H9 (cell line): ENCODE measurements at regions not wholly inside any gene's neighbourhood (a gene's known extent, or its start where the extent isn't known, plus 50 kb on each side); places are given as distances from the start of the nearest gene placed in this dataset.

Experiments
- DNase-seq: peaks from one replicate; pipeline ENCODE4 v3.0.0-alpha.2; 2017
- H2AFZ ChIP-seq: one replicate; pipeline ENCODE4 v1.6.1; 2013; ENCODE audit warnings: mild to moderate bottlenecking, low read length, control low read depth, moderate library complexity
- H2AK5ac ChIP-seq: 2 replicates; pipeline ENCODE4 v1.6.1; 2013; ENCODE audit warnings: low read length, control low read depth, mixed read lengths; ENCODE audit not compliant: insufficient read length
- H2BK120ac ChIP-seq: one replicate; pipeline ENCODE4 v1.6.1; 2013; ENCODE audit warnings: low read depth, mild to moderate bottlenecking, low read length, control low read depth, inconsistent platforms; ENCODE audit not compliant: poor library complexity, severe bottlenecking
- H2BK12ac ChIP-seq: 2 replicates; pipeline ENCODE4 v1.6.1; 2013; ENCODE audit warnings: low read length, control low read depth, mixed read lengths, low read depth; ENCODE audit not compliant: insufficient read length
- H2BK15ac ChIP-seq: 2 replicates; pipeline ENCODE4 v1.6.1; 2013; ENCODE audit warnings: low read depth, low read length, control low read depth
- H2BK20ac ChIP-seq: one replicate; pipeline ENCODE4 v1.6.1; 2013; ENCODE audit warnings: low read depth, mild to moderate bottlenecking, low read length, control low read depth, inconsistent platforms; ENCODE audit not compliant: poor library complexity, severe bottlenecking
- H2BK5ac ChIP-seq: 2 replicates; pipeline ENCODE4 v1.6.1; 2013; ENCODE audit warnings: low read length, control low read depth, mixed read lengths; ENCODE audit not compliant: insufficient read length
- H3K14ac ChIP-seq: 2 replicates; pipeline ENCODE4 v1.6.1; 2013; ENCODE audit warnings: low read length, control low read depth; ENCODE audit not compliant: insufficient read depth
- H3K18ac ChIP-seq: 2 replicates; pipeline ENCODE4 v1.6.1; 2013; ENCODE audit warnings: low read depth, mild to moderate bottlenecking, mixed read lengths, low read length, control low read depth; ENCODE audit not compliant: insufficient read length
- H3K23ac ChIP-seq: 2 replicates; pipeline ENCODE4 v1.6.1; 2013; ENCODE audit warnings: low read length, control low read depth, mixed read lengths, low read depth; ENCODE audit not compliant: insufficient read length
- H3K23me2 ChIP-seq: 2 replicates; pipeline ENCODE4 v1.6.1; 2013; ENCODE audit warnings: low read depth, mild to moderate bottlenecking, mixed read lengths, low read length, control low read depth; ENCODE audit not compliant: insufficient read length, poor library complexity, severe bottlenecking
- H3K27ac ChIP-seq: 2 replicates; pipeline ENCODE4 v1.5.1; 2013; ENCODE audit warnings: low read length, control low read depth, mixed read lengths, low read depth; ENCODE audit not compliant: insufficient read length
- H3K27me3 ChIP-seq: 2 replicates; pipeline ENCODE4 v1.6.1; 2013; ENCODE audit warnings: low read length, control low read depth, inconsistent platforms; ENCODE audit not compliant: insufficient read depth
- H3K4ac ChIP-seq: 2 replicates; pipeline ENCODE4 v1.6.1; 2013; ENCODE audit warnings: low read depth, mild to moderate bottlenecking, control low read depth, inconsistent platforms, low read length, moderate library complexity
- H3K4me1 ChIP-seq: 2 replicates; pipeline ENCODE4 v1.6.1; 2013; ENCODE audit warnings: low read length, control low read depth, inconsistent platforms; ENCODE audit not compliant: insufficient read depth
- H3K4me2 ChIP-seq: 2 replicates; pipeline ENCODE4 v1.6.1; 2013; ENCODE audit warnings: low read length, control low read depth, mixed read lengths; ENCODE audit not compliant: insufficient read length, insufficient read depth
- H3K56ac ChIP-seq: 2 replicates; pipeline ENCODE4 v1.6.1; 2013; ENCODE audit warnings: low read depth, mild to moderate bottlenecking, mixed read lengths, low read length, control low read depth; ENCODE audit not compliant: insufficient read length
- H3K79me1 ChIP-seq: 2 replicates; pipeline ENCODE4 v1.6.1; 2013; ENCODE audit warnings: low read depth, mild to moderate bottlenecking, moderate library complexity, low read length, control low read depth, inconsistent platforms; ENCODE audit not compliant: insufficient read depth, poor library complexity, severe bottlenecking
- H3K79me2 ChIP-seq: 2 replicates; pipeline ENCODE4 v1.6.1; 2013; ENCODE audit warnings: low read length, control low read depth, inconsistent platforms; ENCODE audit not compliant: insufficient read depth
- H3K9ac ChIP-seq: 2 replicates; pipeline ENCODE4 v1.6.1; 2013; ENCODE audit warnings: low read length, control low read depth, mixed read lengths; ENCODE audit not compliant: insufficient read length; ENCODE audit errors: extremely low read depth
- H3K9me3 ChIP-seq: one replicate; pipeline ENCODE4 v1.6.1; 2013; ENCODE audit warnings: low read depth, low read length, inconsistent platforms; ENCODE audit not compliant: control insufficient read depth
- H3T11ph ChIP-seq: one replicate; pipeline ENCODE4 v1.6.1; 2013; ENCODE audit warnings: mild to moderate bottlenecking, low read length, control low read depth, inconsistent platforms
- H4K20me1 ChIP-seq: one replicate; pipeline ENCODE4 v1.6.1; 2013; ENCODE audit not compliant: control insufficient read depth, insufficient read length, insufficient read depth
- H4K5ac ChIP-seq: 2 replicates; pipeline ENCODE4 v1.6.1; 2013; ENCODE audit warnings: low read depth, mild to moderate bottlenecking, mixed read lengths, low read length, control low read depth; ENCODE audit not compliant: insufficient read length
- H4K8ac ChIP-seq: replicated peaks from 2 replicates; pipeline ENCODE4 v1.6.1; 2013; ENCODE audit warnings: low read length, control low read depth, mixed read lengths, low read depth; ENCODE audit not compliant: insufficient read length
- H4K91ac ChIP-seq: 2 replicates; pipeline ENCODE4 v1.6.1; 2013; ENCODE audit warnings: low read depth, mild to moderate bottlenecking, moderate library complexity, mixed read lengths, low read length, control low read depth; ENCODE audit not compliant: insufficient read length
- H3K27ac Mint-ChIP-seq, 3 experiments: 2 replicates in 2 of 3; 3 replicates in 1 of 3; pipeline ENCODE4 v1.8.0; 2020 to 2021; ENCODE audit warnings: mixed read lengths in 3 of 3, mild to moderate bottlenecking in 1 of 3, moderate library complexity in 1 of 3
- H3K27me3 Mint-ChIP-seq: 2 replicates; pipeline ENCODE4 v1.8.0; 2021; ENCODE audit warnings: low read depth, mild to moderate bottlenecking, moderate library complexity, mixed read lengths
- H3K36me3 Mint-ChIP-seq, 3 experiments: 2 replicates in 2 of 3; 3 replicates in 1 of 3; pipeline ENCODE4 v1.8.0; 2020 to 2021; ENCODE audit warnings: low read depth in 3 of 3, mixed read lengths in 3 of 3; ENCODE audit not compliant: insufficient read depth in 1 of 3
- H3K4me1 Mint-ChIP-seq, 2 experiments: 2 replicates each; pipeline ENCODE4 v1.8.0; 2020; ENCODE audit warnings: mixed read lengths in 2 of 2
- H3K4me3 Mint-ChIP-seq, 2 experiments: 2 replicates in 1 of 2; 3 replicates in 1 of 2; pipeline ENCODE4 v1.8.0; 2020 to 2021; ENCODE audit warnings: mild to moderate bottlenecking in 2 of 2, mixed read lengths in 2 of 2, moderate library complexity in 1 of 2
- H3K9me3 Mint-ChIP-seq, 2 experiments: 2 replicates in 1 of 2; 3 replicates in 1 of 2; pipeline ENCODE4 v1.8.0; 2020; ENCODE audit warnings: mild to moderate bottlenecking in 2 of 2, mixed read lengths in 2 of 2, moderate library complexity in 1 of 2
- WGBS: extraction: QIAGEN DNeasy Blood & Tissue Kit; methylation state at CpG from one replicate; pipeline ENCODE4 v1.1.7; 2013; ENCODE audit warnings: missing lambda C conversion rate, low lambda C conversion rate, mixed read lengths; ENCODE audit not compliant: insufficient read length; ENCODE audit errors: extremely low coverage; 5-methylcytosine and 5-hydroxymethylcytosine counted together
- TF ChIP-seq, protein P1 (sequence below): fragments of 200-600 bp; sonication (generic); conservative IDR thresholded peaks from 3 replicates; pipeline ENCODE4 v1.8.0; 2021; ENCODE audit warnings: antibody characterized with exemption, mild to moderate bottlenecking

GRCh38 chr2:53209679-53210458, 557.7 kb upstream of the CHAC2 start:
- Mint-ChIP-seq H3K27ac (no peak overlapping the region), H3K4me1 (no peaks in the 10 kb centered on the region), H3K9me3 (peaks cover 9 to 10% of the 10 kb centered on the region in 2 experiments), H3K4me3 (no peak overlapping the region), H3K36me3 (peaks cover 3 to 8% (median 6%) of the 10 kb centered on the region in 3 experiments; a peak in 4 of 7 replicates), H3K27me3 (no peaks in the 10 kb centered on the region)
- H4K8ac ChIP-seq = no peak overlapping the region
- no peak overlapping the region for H3K56ac ChIP-seq
- no peak overlapping the region for H3K23ac ChIP-seq
- H3K79me2 ChIP-seq = no peaks in the 10 kb centered on the region
- no peak overlapping the region for H2BK15ac ChIP-seq
- H3K79me1 ChIP-seq = no peaks in the 10 kb centered on the region
- no peaks in the 10 kb centered on the region for H4K20me1 ChIP-seq
- H3K27ac ChIP-seq = no peak overlapping the region
- no peak overlapping the region for H2BK120ac ChIP-seq
- no peak overlapping the region for H2AK5ac ChIP-seq
- H2BK20ac ChIP-seq = no peak overlapping the region
- WGBS = no CpG with 5 or more reads among the region's 5 CpGs
- H3K18ac ChIP-seq = no peak overlapping the region
- no peaks in the 10 kb centered on the region for H3K27me3 ChIP-seq
- no peak overlapping the region for H4K91ac ChIP-seq
- no peak for DNase-seq
- H3K4me2 ChIP-seq = no peak overlapping the region
- H3K9ac ChIP-seq = no peak overlapping the region
- no peaks in the 10 kb centered on the region for H3K9me3 ChIP-seq
- no peak overlapping the region for H2BK5ac ChIP-seq
- H3K4me1 ChIP-seq = no peaks in the 10 kb centered on the region; the same call in 1 of the 2 replicates
- no peak overlapping the region for H2BK12ac ChIP-seq
- H4K5ac ChIP-seq = no peak overlapping the region
- no peak overlapping the region for H3K14ac ChIP-seq
- no peak overlapping the region for H3T11ph ChIP-seq
- H2AFZ ChIP-seq = no peak overlapping the region
- TF ChIP-seq, protein P1, sequence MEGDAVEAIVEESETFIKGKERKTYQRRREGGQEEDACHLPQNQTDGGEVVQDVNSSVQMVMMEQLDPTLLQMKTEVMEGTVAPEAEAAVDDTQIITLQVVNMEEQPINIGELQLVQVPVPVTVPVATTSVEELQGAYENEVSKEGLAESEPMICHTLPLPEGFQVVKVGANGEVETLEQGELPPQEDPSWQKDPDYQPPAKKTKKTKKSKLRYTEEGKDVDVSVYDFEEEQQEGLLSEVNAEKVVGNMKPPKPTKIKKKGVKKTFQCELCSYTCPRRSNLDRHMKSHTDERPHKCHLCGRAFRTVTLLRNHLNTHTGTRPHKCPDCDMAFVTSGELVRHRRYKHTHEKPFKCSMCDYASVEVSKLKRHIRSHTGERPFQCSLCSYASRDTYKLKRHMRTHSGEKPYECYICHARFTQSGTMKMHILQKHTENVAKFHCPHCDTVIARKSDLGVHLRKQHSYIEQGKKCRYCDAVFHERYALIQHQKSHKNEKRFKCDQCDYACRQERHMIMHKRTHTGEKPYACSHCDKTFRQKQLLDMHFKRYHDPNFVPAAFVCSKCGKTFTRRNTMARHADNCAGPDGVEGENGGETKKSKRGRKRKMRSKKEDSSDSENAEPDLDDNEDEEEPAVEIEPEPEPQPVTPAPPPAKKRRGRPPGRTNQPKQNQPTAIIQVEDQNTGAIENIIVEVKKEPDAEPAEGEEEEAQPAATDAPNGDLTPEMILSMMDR = no peak
- no peak overlapping the region for H3K4ac ChIP-seq
- H3K23me2 ChIP-seq = no peaks in the 10 kb centered on the region
